Ascending aorta (tissue), 2 donors: ENCODE measurements at regions not wholly inside any gene's neighbourhood (a gene's known extent, or its start where the extent isn't known, plus 50 kb on each side); places are given as distances from the start of the nearest gene placed in this dataset.
"Not testable (repeated sequence)": the region's sequence is repeated elsewhere in the genome, so short reads cannot be mapped to it uniquely, and the experiment has no call there.

Experiments
- DNase-seq, 2 donors: peaks; one replicate each; pipeline ENCODE4 v3.0.0-alpha.2; 2019; ENCODE audit warnings: low spot score in 2 of 2
- H3K27ac ChIP-seq, 2 donors: fragments of 200-600 bp; sonication (generic); one replicate each; pipeline ENCODE4 v1.5.1; 2016 to 2017; ENCODE audit warnings: mild to moderate bottlenecking in 1 of 2
- H3K27me3 ChIP-seq: fragments of 200-600 bp; sonication (generic); one replicate; pipeline ENCODE4 v1.5.1; 2017
- H3K36me3 ChIP-seq, 2 donors: fragments of 200-600 bp; sonication (generic); one replicate each; pipeline ENCODE4 v1.5.1; 2016
- H3K4me1 ChIP-seq, 2 donors: fragments of 200-600 bp; sonication (generic); one replicate each; pipeline ENCODE4 v1.5.1; 2016 to 2017; ENCODE audit warnings: mild to moderate bottlenecking in 1 of 2
- H3K4me3 ChIP-seq, 2 donors: fragments of 200-600 bp; sonication (generic); one replicate each; pipeline ENCODE4 v1.5.1; 2016 to 2017; ENCODE audit warnings: mild to moderate bottlenecking in 1 of 2
- H3K9me3 ChIP-seq, 2 donors: fragments of 200-600 bp; sonication (generic); one replicate each; pipeline ENCODE4 v1.5.1; 2016
- CTCF ChIP-seq, 3 experiments: fragments of 200-600 bp in 2 of 3; fragments of 450-650 bp in 1 of 3; sonication (generic) in 2 of 3; IDR thresholded peaks; one replicate each; pipeline ENCODE4 v1.5.1; 2016 to 2019; ENCODE audit warnings: antibody characterized with exemption in 3 of 3, mild to moderate bottlenecking in 1 of 3, moderate library complexity in 1 of 3
- intact Hi-C: fragments of 100-400 bp; cut with DNase I; formaldehyde crosslinking; loops from one replicate; pipeline ENCODE4 v1.15.1; 2023

GRCh38 chr1:215022204-215022603 is 60.3 kb upstream of the KCNK2 start:
- Histone ChIP-seq H3K36me3 (no peaks in the 10 kb centered on the region), H3K9me3 (peaks cover 0 to 4% of the 10 kb centered on the region in 2 donors), H3K4me3 (no peak overlapping the region), H3K27me3 (no peaks in the 10 kb centered on the region), H3K27ac (no peak overlapping the region), H3K4me1 (no peaks in the 10 kb centered on the region)
- intact Hi-C loops, result no loop called here
- no peak for TF ChIP-seq CTCF (IDR thresholded peaks at IDR 0.05)
- no peak for DNase-seq

GRCh38 chr1:215022741-215023141 is 59.8 kb upstream of the KCNK2 start:
- TF ChIP-seq CTCF (IDR thresholded peaks at IDR 0.05), result no peak
- Histone ChIP-seq H3K27me3 (no peaks in the 10 kb centered on the region), H3K4me1 (no peaks in the 10 kb centered on the region), H3K4me3 (no peak overlapping the region), H3K27ac (no peak overlapping the region), H3K36me3 (no peaks in the 10 kb centered on the region), H3K9me3 (peaks cover 0 to 4% of the 10 kb centered on the region in 2 donors)
- intact Hi-C loops, result no loop called here
- DNase-seq, result no peak

- Histone ChIP-seq H3K36me3 (no peaks in the 10 kb centered on the region), H3K27me3 (no peaks in the 10 kb centered on the region), H3K4me1 (no peaks in the 10 kb centered on the region), H3K27ac (no peak overlapping the region), H3K9me3 (peaks cover 0 to 4% of the 10 kb centered on the region in 2 donors), H3K4me3 (no peak overlapping the region)
- intact Hi-C loops, result no loop called here
- no peak for TF ChIP-seq CTCF (IDR thresholded peaks at IDR 0.05)
- DNase-seq, result no peak
Measured at GRCh38 chr1:215023155-215023832, 59.2 kb upstream of the KCNK2 start.

GRCh38 chr1:215028954-215029353 is 53.6 kb upstream of the KCNK2 start:
- no peak overlapping the region for H3K27ac ChIP-seq
- H3K4me1 ChIP-seq, result no peaks in the 10 kb centered on the region
- H3K36me3 ChIP-seq, result no peaks in the 10 kb centered on the region
- no peaks in the 10 kb centered on the region for H3K9me3 ChIP-seq
- no peaks in the 10 kb centered on the region for H3K27me3 ChIP-seq
- TF ChIP-seq CTCF (IDR thresholded peaks at IDR 0.05), result no peak
- intact Hi-C loops, result no loop called here
- H3K4me3 ChIP-seq, result no peak overlapping the region
- no peak for DNase-seq

GRCh38 chr1:215030581-215030980 is 52.0 kb upstream of the KCNK2 start:
- DNase-seq, H3K4me3 ChIP-seq, H3K27ac ChIP-seq, H3K36me3 ChIP-seq, H3K9me3 ChIP-seq, intact Hi-C loops, H3K27me3 ChIP-seq, H3K4me1 ChIP-seq: not testable (repeated sequence)

GRCh38 chr1:215031392-215031791 is 51.1 kb upstream of the KCNK2 start:
- no peak for DNase-seq
- intact Hi-C loops, result no loop called here
- H3K27me3 ChIP-seq, result no peaks in the 10 kb centered on the region

More at GRCh38 chr1:215031392-215031791, 51.1 kb upstream of the KCNK2 start:
- no peak for TF ChIP-seq CTCF (IDR thresholded peaks at IDR 0.05)
- H3K27ac ChIP-seq, result no peak overlapping the region
- no peaks in the 10 kb centered on the region for H3K36me3 ChIP-seq
- H3K4me3 ChIP-seq, result no peak overlapping the region
- no peaks in the 10 kb centered on the region for H3K4me1 ChIP-seq
- H3K9me3 ChIP-seq, result no peaks in the 10 kb centered on the region
